Endodermal cell (in vitro differentiated cells): ENCODE measurements at regions not wholly inside any gene's neighbourhood (a gene's known extent, or its start where the extent isn't known, plus 50 kb on each side); places are given as distances from the start of the nearest gene placed in this dataset.

ENCODE experiments used
- DNase-seq: peaks from one replicate; pipeline ENCODE4 v3.0.0-alpha.2; 2017
- H3K27ac ChIP-seq: 2 replicates; pipeline ENCODE4 v1.5.1; 2013; ENCODE audit warnings: mild to moderate bottlenecking, low read depth, low read length, moderate library complexity
- H3K27me3 ChIP-seq: 2 replicates; pipeline ENCODE4 v1.6.1; 2013; ENCODE audit warnings: mild to moderate bottlenecking, low read length, moderate library complexity; ENCODE audit not compliant: insufficient read depth, control insufficient read depth, poor library complexity, severe bottlenecking
- H3K36me3 ChIP-seq: 2 replicates; pipeline ENCODE4 v1.7.0; 2013; ENCODE audit warnings: mild to moderate bottlenecking, low read length, moderate library complexity; ENCODE audit not compliant: control insufficient read depth, insufficient read depth
- H3K4me1 ChIP-seq: one replicate; pipeline ENCODE4 v1.7.0; 2013; ENCODE audit warnings: low read length; ENCODE audit not compliant: control insufficient read depth, insufficient read depth
- H3K4me3 ChIP-seq: 2 replicates; pipeline ENCODE4 v1.5.1; 2013; ENCODE audit warnings: mild to moderate bottlenecking, low read length, moderate library complexity
- H3K9ac ChIP-seq: 2 replicates; pipeline ENCODE4 v1.6.1; 2013; ENCODE audit warnings: mild to moderate bottlenecking, low read length, moderate library complexity; ENCODE audit not compliant: poor library complexity, severe bottlenecking; ENCODE audit errors: extremely low read depth
- H3K9me3 ChIP-seq: 2 replicates; pipeline ENCODE4 v1.6.1; 2013; ENCODE audit warnings: mild to moderate bottlenecking, low read length, moderate library complexity; ENCODE audit not compliant: control insufficient read depth
- H3K27ac Mint-ChIP-seq: 2 replicates; pipeline ENCODE4 v1.8.0; 2020; ENCODE audit warnings: mixed read lengths
- H3K27me3 Mint-ChIP-seq: 2 replicates; pipeline ENCODE4 v1.8.0; 2021; ENCODE audit warnings: mild to moderate bottlenecking, mixed read lengths; ENCODE audit not compliant: insufficient read depth
- H3K36me3 Mint-ChIP-seq: 2 replicates; pipeline ENCODE4 v1.8.0; 2020; ENCODE audit warnings: low read depth, mixed read lengths
- H3K4me1 Mint-ChIP-seq: 2 replicates; pipeline ENCODE4 v1.8.0; 2020; ENCODE audit warnings: mixed read lengths
- H3K4me3 Mint-ChIP-seq: 2 replicates; pipeline ENCODE4 v1.8.0; 2020; ENCODE audit warnings: mild to moderate bottlenecking, moderate library complexity, mixed read lengths
- H3K9me3 Mint-ChIP-seq: 2 replicates; pipeline ENCODE4 v1.8.0; 2020; ENCODE audit warnings: mild to moderate bottlenecking, mixed read lengths
- CTCF ChIP-seq: fragments of 200-600 bp; sonication (generic); conservative IDR thresholded peaks from 2 replicates; pipeline ENCODE4 v1.5.0; 2021; ENCODE audit warnings: antibody characterized with exemption, mild to moderate bottlenecking
- WGBS, 2 experiments: methylation state at CpG; one replicate each; pipeline versions ENCODE4 v1.1.5 to v1.1.7; 2013; ENCODE audit warnings: missing lambda C conversion rate in 2 of 2, mixed read lengths in 1 of 2; ENCODE audit not compliant: insufficient coverage in 1 of 2, insufficient read length in 1 of 2; 5-methylcytosine and 5-hydroxymethylcytosine counted together

- no peak overlapping the region for H3K9ac ChIP-seq
- no peaks in the 10 kb centered on the region for H3K9me3 Mint-ChIP-seq
- no peak overlapping the region for H3K27ac ChIP-seq
- no peaks in the 10 kb centered on the region for H3K27me3 ChIP-seq
- WGBS, 2 experiments = 91 to 100% methylated on average over 4 to 5 of the region's 5 CpGs
- TF ChIP-seq CTCF = no peak
- no peak overlapping the region for H3K4me3 ChIP-seq
- DNase-seq = no peak
- H3K9me3 ChIP-seq = no peaks in the 10 kb centered on the region
- H3K36me3 Mint-ChIP-seq = no peaks in the 10 kb centered on the region
- no peaks in the 10 kb centered on the region for H3K4me1 Mint-ChIP-seq
- H3K4me1 ChIP-seq = no peaks in the 10 kb centered on the region
- no peak overlapping the region for H3K27ac Mint-ChIP-seq
- H3K4me3 Mint-ChIP-seq = no peak overlapping the region
- H3K27me3 Mint-ChIP-seq = no peaks in the 10 kb centered on the region
- no peaks in the 10 kb centered on the region for H3K36me3 ChIP-seq
Measured at GRCh38 chr6:156474507-156475120, 302.6 kb upstream of the ARID1B start.

- no peak overlapping the region for H3K4me3 Mint-ChIP-seq
Measured at GRCh38 chr6:156471000-156471399, 306.2 kb upstream of the ARID1B start.

GRCh38 chr6:156464100-156464878, 312.9 kb upstream of the ARID1B start:
- Histone ChIP-seq H3K36me3 (no peaks in the 10 kb centered on the region), H3K27ac (no peak overlapping the region), H3K27me3 (no peaks in the 10 kb centered on the region), H3K9me3 (no peaks in the 10 kb centered on the region), H3K4me1 (no peaks in the 10 kb centered on the region), H3K9ac (no peak overlapping the region), H3K4me3 (no peak overlapping the region)
- no peak for DNase-seq
- TF ChIP-seq CTCF = no peak
- WGBS, 2 experiments = 93 to 98% methylated on average over 5 to 7 of the region's 7 CpGs
- Mint-ChIP-seq H3K4me1 (peaks cover 3% of the 10 kb centered on the region), H3K27ac (no peak overlapping the region), H3K4me3 (no peak overlapping the region), H3K9me3 (no peaks in the 10 kb centered on the region), H3K36me3 (no peaks in the 10 kb centered on the region), H3K27me3 (no peaks in the 10 kb centered on the region)

More at GRCh38 chr6:156471000-156471399, 306.2 kb upstream of the ARID1B start:
- H3K4me1 Mint-ChIP-seq = no peaks in the 10 kb centered on the region
- TF ChIP-seq CTCF = no peak
- H3K36me3 ChIP-seq = no peaks in the 10 kb centered on the region
- H3K36me3 Mint-ChIP-seq = no peaks in the 10 kb centered on the region
- H3K9ac ChIP-seq = no peak overlapping the region
- H3K27ac ChIP-seq = no peak overlapping the region
- DNase-seq = no peak
- H3K4me3 ChIP-seq = no peak overlapping the region
- H3K4me1 ChIP-seq = no peaks in the 10 kb centered on the region
- H3K27ac Mint-ChIP-seq = no peak overlapping the region
- H3K27me3 ChIP-seq = no peaks in the 10 kb centered on the region
- no peaks in the 10 kb centered on the region for H3K9me3 ChIP-seq
- H3K9me3 Mint-ChIP-seq = no peaks in the 10 kb centered on the region
- no peaks in the 10 kb centered on the region for H3K27me3 Mint-ChIP-seq
